ENCODE measurements at regions not wholly inside any gene's neighbourhood (a gene's known extent, or its start where the extent isn't known, plus 50 kb on each side); places are given as distances from the start of the nearest gene placed in this dataset.
"Not testable (repeated sequence)": the region's sequence is repeated elsewhere in the genome, so short reads cannot be mapped to it uniquely, and the experiment has no call there.

- H3K36me3 Mint-ChIP-seq, ATAC-seq, H3K4me3 Mint-ChIP-seq, POLR2A ChIA-PET, H3K27ac Mint-ChIP-seq, DNase-seq, H3K4me1 Mint-ChIP-seq: not testable (repeated sequence)
- Mint-ChIP-seq H3K27me3 (peaks cover 5 to 30% (median 12%) of the 10 kb centered on the region in 5 donors), H3K9me3 (peaks cover 0 to 11% (median 0%) of the 10 kb centered on the region in 9 donors)
These were observed 549.3 kb upstream of the B3GAT1 start for GRCh38 chr11:134961386-134961785.

GRCh38 chr11:134958870-134959269 is 546.8 kb upstream of the B3GAT1 start:
- Mint-ChIP-seq H3K9me3 (no peaks in the 10 kb centered on the region), H3K4me1 (peaks cover 0 to 2% (median 0%) of the 10 kb centered on the region in 4 donors), H3K4me3 (no peak overlapping the region), H3K27me3 (peaks cover 7 to 33% (median 17%) of the 10 kb centered on the region in 5 donors), H3K36me3 (no peaks in the 10 kb centered on the region), H3K27ac (no peak overlapping the region)
- DNase-seq (no peak), ATAC-seq (no peak)
- POLR2A ChIA-PET: no interaction called here

- POLR2A ChIA-PET: no interaction called here
- ATAC-seq: no peak
- Mint-ChIP-seq H3K4me1 (peaks cover 0 to 2% (median 0%) of the 10 kb centered on the region in 4 donors), H3K4me3 (no peak overlapping the region), H3K9me3 (no peaks in the 10 kb centered on the region), H3K36me3 (no peaks in the 10 kb centered on the region), H3K27me3 (peaks cover 6 to 32% (median 16%) of the 10 kb centered on the region in 5 donors), H3K27ac (peak overlapping the region in 1 of 10 donors; percentile 42)
- DNase-seq: no peak
These were observed 546.2 kb upstream of the B3GAT1 start for GRCh38 chr11:134958336-134958640.

- H3K9me3 Mint-ChIP-seq: no peaks in the 10 kb centered on the region
- POLR2A ChIA-PET: no interaction called here
- H3K4me1 Mint-ChIP-seq: peaks cover 0 to 2% (median 0%) of the 10 kb centered on the region in 4 donors
- no peaks in the 10 kb centered on the region for H3K36me3 Mint-ChIP-seq
- DNase-seq: no peak
- H3K27me3 Mint-ChIP-seq: peaks cover 9 to 32% (median 18%) of the 10 kb centered on the region in 5 donors
- no peak overlapping the region for H3K4me3 Mint-ChIP-seq
- ATAC-seq: no peak
- H3K27ac Mint-ChIP-seq: no peak overlapping the region
These were observed 545.7 kb upstream of the B3GAT1 start for GRCh38 chr11:134957540-134958335.

- no peak for DNase-seq
- Mint-ChIP-seq H3K36me3 (no peaks in the 10 kb centered on the region), H3K27ac (no peak overlapping the region), H3K4me1 (peaks cover 0 to 2% (median 0%) of the 10 kb centered on the region in 4 donors), H3K27me3 (peaks cover 9 to 36% (median 21%) of the 10 kb centered on the region in 5 donors), H3K4me3 (no peak overlapping the region), H3K9me3 (no peaks in the 10 kb centered on the region)
- no peak for ATAC-seq
- POLR2A ChIA-PET: no interaction called here
These were observed 544.6 kb upstream of the B3GAT1 start for GRCh38 chr11:134956450-134957210.

GRCh38 chr11:134955970-134956369 is 543.9 kb upstream of the B3GAT1 start:
- H3K27ac Mint-ChIP-seq, H3K4me3 Mint-ChIP-seq, DNase-seq, H3K4me1 Mint-ChIP-seq, ATAC-seq, H3K9me3 Mint-ChIP-seq, H3K36me3 Mint-ChIP-seq, POLR2A ChIA-PET: not testable (repeated sequence)
- H3K27me3 Mint-ChIP-seq: peaks cover 9 to 40% (median 23%) of the 10 kb centered on the region in 5 donors

- Mint-ChIP-seq H3K4me1 (peaks cover 0 to 2% (median 0%) of the 10 kb centered on the region in 4 donors), H3K27ac (no peak overlapping the region), H3K4me3 (no peak overlapping the region), H3K27me3 (peaks cover 9 to 40% (median 23%) of the 10 kb centered on the region in 5 donors), H3K9me3 (no peaks in the 10 kb centered on the region), H3K36me3 (no peaks in the 10 kb centered on the region)
- DNase-seq (no peak), ATAC-seq (no peak)
- POLR2A ChIA-PET: no interaction called here
These were observed 543.2 kb upstream of the B3GAT1 start for GRCh38 chr11:134955281-134955680.

GRCh38 chr11:134954456-134954855 is 542.4 kb upstream of the B3GAT1 start:
- H3K36me3 Mint-ChIP-seq, H3K9me3 Mint-ChIP-seq, H3K4me3 Mint-ChIP-seq, H3K27ac Mint-ChIP-seq, H3K4me1 Mint-ChIP-seq, ATAC-seq, POLR2A ChIA-PET, DNase-seq: not testable (repeated sequence)
- peaks cover 9 to 34% (median 23%) of the 10 kb centered on the region in 5 donors for H3K27me3 Mint-ChIP-seq

- H3K4me3 Mint-ChIP-seq, ATAC-seq, H3K27ac Mint-ChIP-seq, H3K36me3 Mint-ChIP-seq, H3K9me3 Mint-ChIP-seq, H3K4me1 Mint-ChIP-seq, POLR2A ChIA-PET, DNase-seq: not testable (repeated sequence)
- peaks cover 10 to 33% (median 23%) of the 10 kb centered on the region in 5 donors for H3K27me3 Mint-ChIP-seq
These were observed 541.5 kb upstream of the B3GAT1 start for GRCh38 chr11:134953417-134953970.

GRCh38 chr11:134951305-134951700 is 539.3 kb upstream of the B3GAT1 start:
- POLR2A ChIA-PET: no interaction called here
- Mint-ChIP-seq H3K36me3 (no peaks in the 10 kb centered on the region), H3K4me3 (no peak overlapping the region), H3K4me1 (peaks cover 0 to 2% (median 0%) of the 10 kb centered on the region in 4 donors), H3K27me3 (peaks cover 11 to 36% (median 31%) of the 10 kb centered on the region in 5 donors), H3K27ac (no peak overlapping the region), H3K9me3 (no peaks in the 10 kb centered on the region)
- DNase-seq (no peak), ATAC-seq (no peak)

GRCh38 chr11:134950692-134951304 is 538.8 kb upstream of the B3GAT1 start:
- peaks cover 11 to 34% (median 31%) of the 10 kb centered on the region in 5 donors for H3K27me3 Mint-ChIP-seq
- no peak overlapping the region for H3K4me3 Mint-ChIP-seq

GRCh38 chr11:134949121-134950090 is 537.4 kb upstream of the B3GAT1 start:
- H3K36me3 Mint-ChIP-seq: no peaks in the 10 kb centered on the region
- POLR2A ChIA-PET: no interaction called here
- no peak for ATAC-seq
- peaks cover 9 to 30% (median 25%) of the 10 kb centered on the region in 5 donors for H3K27me3 Mint-ChIP-seq
- DNase-seq: no peak
- no peaks in the 10 kb centered on the region for H3K9me3 Mint-ChIP-seq
- H3K4me3 Mint-ChIP-seq: no peak overlapping the region
- H3K4me1 Mint-ChIP-seq: peaks cover 0 to 2% (median 0%) of the 10 kb centered on the region in 4 donors
- no peak overlapping the region for H3K27ac Mint-ChIP-seq

More at GRCh38 chr11:134950692-134951304, 538.8 kb upstream of the B3GAT1 start:
- POLR2A ChIA-PET: no interaction called here
- ATAC-seq (no peak), DNase-seq (no peak)
- H3K9me3 Mint-ChIP-seq: no peaks in the 10 kb centered on the region
- H3K36me3 Mint-ChIP-seq: no peaks in the 10 kb centered on the region
- H3K4me1 Mint-ChIP-seq: peaks cover 0 to 2% (median 0%) of the 10 kb centered on the region in 4 donors
- no peak overlapping the region for H3K27ac Mint-ChIP-seq
